Central memory CD8-positive, alpha-beta T cell (primary cell): ENCODE measurements at regions not wholly inside any gene's neighbourhood (a gene's known extent, or its start where the extent isn't known, plus 50 kb on each side); places are given as distances from the start of the nearest gene placed in this dataset.
"Not testable (repeated sequence)": the region's sequence is repeated elsewhere in the genome, so short reads cannot be mapped to it uniquely, and the experiment has no call there.

Experiments
- ATAC-seq: fragments of 150-1000 bp; cut with Tn5 transposase; replicated peaks from 2 replicates; pipeline ENCODE4 v1.10.0; 2022; ENCODE audit warnings: mild to moderate bottlenecking, moderate FRiP score, moderate number of reproducible peaks; ENCODE audit not compliant: poor library complexity, severe bottlenecking; ENCODE audit errors: extremely low read depth
- DNase-seq, 2 donors: peaks; one replicate each; pipeline ENCODE4 v3.0.0; 2021; ENCODE audit warnings: low spot score in 2 of 2
- H3K27ac Mint-ChIP-seq: one replicate; pipeline ENCODE4 v1.8.0; 2022; ENCODE audit warnings: low read depth, mild to moderate bottlenecking, moderate library complexity, mixed read lengths
- H3K27me3 Mint-ChIP-seq: one replicate; pipeline ENCODE4 v1.8.0; 2022; ENCODE audit warnings: mixed read lengths
- H3K36me3 Mint-ChIP-seq: one replicate; pipeline ENCODE4 v1.8.0; 2022; ENCODE audit warnings: mild to moderate bottlenecking, moderate library complexity, mixed read lengths; ENCODE audit not compliant: insufficient read depth
- H3K4me1 Mint-ChIP-seq: one replicate; pipeline ENCODE4 v1.8.0; 2022; ENCODE audit warnings: mixed read lengths
- H3K4me3 Mint-ChIP-seq: one replicate; pipeline ENCODE4 v1.8.0; 2022; ENCODE audit warnings: mild to moderate bottlenecking, moderate library complexity, mixed read lengths
- H3K9me3 Mint-ChIP-seq: one replicate; pipeline ENCODE4 v1.8.0; 2022; ENCODE audit warnings: mixed read lengths

DNA sequence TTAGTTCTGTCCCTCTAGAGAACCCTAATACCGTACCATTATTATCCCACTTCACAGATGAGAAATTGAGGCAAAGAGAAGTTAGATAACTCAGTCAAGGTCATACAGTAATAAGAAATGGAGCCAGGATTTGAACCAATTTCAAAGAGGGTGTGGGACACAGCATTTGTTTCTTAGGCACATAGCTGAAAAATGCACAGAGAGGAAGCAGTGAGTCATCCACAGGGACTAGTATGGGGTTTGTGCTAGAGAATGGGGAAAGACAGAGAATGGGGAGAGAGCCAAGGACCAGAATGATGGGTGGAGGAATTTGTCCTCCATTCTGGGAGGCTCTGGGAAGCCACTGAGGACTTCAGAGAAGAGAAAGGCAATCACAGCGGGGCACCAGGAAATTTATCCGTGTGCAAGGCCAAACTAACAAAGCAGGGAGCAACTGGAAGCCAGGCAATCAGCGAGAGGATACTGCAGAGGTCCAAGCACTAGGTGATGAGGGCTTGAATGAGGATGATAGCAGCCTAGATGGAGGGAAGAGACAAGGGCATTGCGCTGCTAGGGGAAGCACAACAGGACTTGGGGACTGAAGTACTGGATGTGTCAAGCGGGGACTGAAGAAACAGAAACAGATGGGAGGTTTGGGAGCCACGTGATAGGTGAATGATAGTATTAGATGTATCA lies 78.1 kb upstream of the ZFHX3 start:
- Mint-ChIP-seq H3K27ac (no peak overlapping the region), H3K9me3 (peaks cover 16% of the 10 kb centered on the region), H3K4me1 (no peaks in the 10 kb centered on the region), H3K4me3 (no peak overlapping the region), H3K36me3 (no peaks in the 10 kb centered on the region), H3K27me3 (no peaks in the 10 kb centered on the region)
- no peak for ATAC-seq
- DNase-seq: no peak

DNA sequence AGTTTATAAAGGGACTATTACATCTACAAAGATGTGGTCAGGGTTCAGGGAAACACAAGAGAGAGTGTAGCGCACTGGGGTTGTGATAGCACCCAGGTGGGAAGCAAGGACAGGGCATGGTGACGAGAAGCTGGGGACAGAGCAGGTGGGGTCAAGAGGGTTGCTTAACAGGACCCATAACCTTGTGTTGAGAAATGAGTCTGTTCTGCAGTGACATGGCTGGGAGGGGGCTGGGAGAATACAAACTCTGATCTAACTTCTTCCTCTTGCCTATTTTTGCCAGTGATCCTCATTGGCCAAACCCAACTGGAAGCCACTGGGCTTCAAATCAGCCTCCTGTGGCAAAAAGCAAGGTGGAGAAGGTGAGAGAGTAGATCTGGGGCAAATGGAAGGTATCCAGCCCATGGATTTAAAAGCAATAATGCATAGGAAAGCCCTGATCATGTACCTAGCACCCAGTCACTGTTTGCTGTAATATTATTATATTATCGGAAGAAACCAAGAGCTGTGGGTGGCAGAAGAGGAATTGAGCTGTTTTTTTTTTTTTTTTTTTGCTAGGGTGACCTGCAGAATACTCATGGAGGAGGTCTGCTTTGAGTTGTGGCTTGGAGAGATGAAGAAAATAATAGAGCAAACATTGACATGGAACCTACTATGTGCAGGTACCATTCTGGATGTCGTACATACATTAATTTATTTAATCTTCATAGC lies 76.9 kb upstream of the ZFHX3 start:
- Mint-ChIP-seq H3K27ac (no peak overlapping the region), H3K9me3 (peaks cover 21% of the 10 kb centered on the region), H3K36me3 (no peaks in the 10 kb centered on the region), H3K4me3 (no peak overlapping the region), H3K4me1 (no peaks in the 10 kb centered on the region), H3K27me3 (no peaks in the 10 kb centered on the region)
- DNase-seq: no peak
- no peak for ATAC-seq

GRCh38 chr16:73124097-73124652 lies 76.2 kb upstream of the ZFHX3 start:
- Mint-ChIP-seq H3K4me1 (no peaks in the 10 kb centered on the region), H3K4me3 (no peak overlapping the region), H3K9me3 (peaks cover 18% of the 10 kb centered on the region), H3K27me3 (no peaks in the 10 kb centered on the region), H3K27ac (no peak overlapping the region), H3K36me3 (no peaks in the 10 kb centered on the region)
- no peak for ATAC-seq
- DNase-seq: no peak

DNA sequence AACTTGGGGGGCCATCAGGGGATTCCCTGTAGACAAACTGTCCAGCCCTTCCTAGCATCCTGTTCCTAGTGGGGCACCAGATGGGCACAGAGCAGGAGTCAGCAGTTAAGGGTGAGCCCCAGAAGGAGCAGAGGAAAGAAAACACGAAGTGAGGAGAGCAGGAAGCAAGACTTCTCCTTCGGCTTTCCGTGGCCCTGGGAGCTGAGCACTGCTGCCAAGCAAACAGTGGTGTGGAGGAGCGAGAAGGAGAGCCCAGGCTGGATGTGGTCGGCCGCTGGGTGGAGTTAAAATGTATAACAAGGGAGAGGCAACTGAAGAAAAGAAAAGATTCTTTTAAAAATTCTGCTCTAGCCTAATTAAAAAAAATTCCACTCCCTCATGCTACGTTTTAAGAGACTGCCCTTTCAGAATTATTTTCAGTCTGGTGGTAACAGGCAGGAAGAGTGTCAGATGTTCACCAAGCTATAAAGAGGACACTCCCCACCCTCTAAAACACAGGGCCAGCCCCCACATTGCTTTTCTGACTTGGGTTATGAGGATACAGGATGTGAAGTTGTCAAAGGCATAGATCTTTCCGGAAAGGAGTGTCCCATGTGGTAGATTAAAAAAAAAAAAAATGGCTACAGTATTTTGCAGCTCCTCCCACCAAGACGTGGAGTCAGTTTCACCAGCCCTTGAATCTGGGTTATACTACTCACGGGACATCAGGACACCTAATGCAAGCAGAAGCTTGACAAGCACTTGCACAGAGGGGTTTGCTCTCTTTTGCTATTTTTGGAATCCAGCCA lies 74.9 kb upstream of the ZFHX3 start:
- no peak overlapping the region for H3K27ac Mint-ChIP-seq

GRCh38 chr16:73116576-73116975 lies 68.6 kb upstream of the ZFHX3 start:
- no peak for DNase-seq
- peaks cover 11% of the 10 kb centered on the region for H3K9me3 Mint-ChIP-seq
- no peak overlapping the region for H3K4me3 Mint-ChIP-seq
- H3K36me3 Mint-ChIP-seq: no peaks in the 10 kb centered on the region
- ATAC-seq: no peak
- H3K4me1 Mint-ChIP-seq: no peaks in the 10 kb centered on the region
- H3K27ac Mint-ChIP-seq: no peak overlapping the region
- H3K27me3 Mint-ChIP-seq: no peaks in the 10 kb centered on the region

More for the DNA sequence above, 74.9 kb upstream of the ZFHX3 start:
- H3K9me3 Mint-ChIP-seq: peaks cover 22% of the 10 kb centered on the region
- H3K4me1 Mint-ChIP-seq: no peaks in the 10 kb centered on the region
- ATAC-seq (peak; percentile 24), DNase-seq (no peak)
- H3K27me3 Mint-ChIP-seq: no peaks in the 10 kb centered on the region
- no peaks in the 10 kb centered on the region for H3K36me3 Mint-ChIP-seq
- H3K4me3 Mint-ChIP-seq: no peak overlapping the region

- H3K9me3 Mint-ChIP-seq: peaks cover 4% of the 10 kb centered on the region
- H3K36me3 Mint-ChIP-seq: no peaks in the 10 kb centered on the region
- no peak overlapping the region for H3K4me3 Mint-ChIP-seq
- ATAC-seq: no peak
- DNase-seq: no peak
- H3K27me3 Mint-ChIP-seq: no peaks in the 10 kb centered on the region
- no peak overlapping the region for H3K27ac Mint-ChIP-seq
- H3K4me1 Mint-ChIP-seq: no peaks in the 10 kb centered on the region
Observed at GRCh38 chr16:73113336-73113735, 65.4 kb upstream of the ZFHX3 start.

DNA sequence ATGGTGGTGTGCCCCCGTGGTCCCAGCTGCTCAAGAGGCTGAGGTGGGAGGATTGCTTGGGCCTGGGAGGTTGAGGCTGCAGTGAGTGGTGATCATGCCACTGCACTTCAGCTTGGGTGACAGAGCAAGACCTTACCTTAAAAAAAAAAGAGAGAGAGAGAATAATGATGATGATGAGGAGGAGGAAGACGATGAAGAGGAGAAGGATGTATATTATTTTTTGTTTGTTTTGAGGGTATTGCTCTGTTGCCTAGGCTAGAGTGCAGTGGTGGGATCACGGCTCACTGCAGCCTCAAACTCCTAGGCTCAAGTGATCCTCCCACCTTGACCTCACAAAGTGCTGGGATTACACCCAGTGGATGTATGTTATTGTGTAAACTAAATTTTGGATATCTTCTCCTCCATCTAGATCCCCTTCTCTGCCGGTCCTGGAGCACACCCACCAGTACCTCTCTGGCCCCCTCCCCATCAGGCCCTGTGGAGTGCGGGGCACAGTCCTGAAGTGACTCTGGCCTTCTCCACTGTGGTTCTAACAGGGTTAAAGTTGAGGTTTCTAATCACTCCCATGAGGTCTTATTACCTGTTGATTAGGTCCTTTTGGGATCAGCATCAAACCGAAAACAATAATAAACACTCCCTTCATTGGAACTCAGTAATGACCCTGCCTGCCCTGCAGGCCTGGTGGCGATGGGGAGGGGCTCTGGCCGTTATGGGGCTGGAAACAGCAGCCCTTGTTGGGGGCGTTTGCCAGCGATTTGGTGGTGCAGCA lies 60.5 kb upstream of the ZFHX3 start:
- ATAC-seq (no peak), DNase-seq (no peak)
- Mint-ChIP-seq H3K4me3 (no peak overlapping the region), H3K27me3 (no peaks in the 10 kb centered on the region), H3K27ac (no peak overlapping the region), H3K9me3 (peaks cover 6% of the 10 kb centered on the region), H3K36me3 (no peaks in the 10 kb centered on the region), H3K4me1 (no peaks in the 10 kb centered on the region)

GRCh38 chr16:73107371-73107770 lies 59.4 kb upstream of the ZFHX3 start:
- no peaks in the 10 kb centered on the region for H3K27me3 Mint-ChIP-seq
- DNase-seq (no peak), ATAC-seq (no peak)
- peaks cover 9% of the 10 kb centered on the region for H3K9me3 Mint-ChIP-seq
- no peaks in the 10 kb centered on the region for H3K4me1 Mint-ChIP-seq
- no peak overlapping the region for H3K4me3 Mint-ChIP-seq
- H3K36me3 Mint-ChIP-seq: no peaks in the 10 kb centered on the region
- no peak overlapping the region for H3K27ac Mint-ChIP-seq

GRCh38 chr16:73106329-73107034 lies 58.6 kb upstream of the ZFHX3 start:
- no peak for ATAC-seq
- Mint-ChIP-seq H3K27me3 (no peaks in the 10 kb centered on the region), H3K27ac (no peak overlapping the region), H3K9me3 (peaks cover 18% of the 10 kb centered on the region), H3K4me1 (no peaks in the 10 kb centered on the region), H3K4me3 (no peak overlapping the region), H3K36me3 (no peaks in the 10 kb centered on the region)
- no peak for DNase-seq

DNA sequence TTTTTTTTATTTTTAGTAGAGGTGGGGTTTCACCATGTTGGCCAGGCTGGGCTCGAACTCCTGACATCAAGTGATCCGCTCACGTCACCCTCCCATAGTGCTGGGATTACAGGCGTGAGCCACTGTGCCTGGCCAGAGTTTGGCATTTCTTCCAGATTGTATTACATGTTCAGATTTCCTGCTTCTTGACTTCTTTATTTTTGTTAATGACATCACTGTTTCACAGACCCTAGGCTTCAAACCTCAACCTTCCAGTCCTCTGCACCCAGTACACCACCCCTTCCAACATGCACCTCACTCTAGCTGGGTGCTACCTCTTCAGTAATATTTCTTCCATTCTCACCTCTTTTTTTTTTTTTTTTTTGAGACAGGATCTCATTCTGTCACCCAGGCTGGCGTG lies 53.6 kb upstream of the ZFHX3 start:
- no peaks in the 10 kb centered on the region for H3K36me3 Mint-ChIP-seq
- H3K4me3 Mint-ChIP-seq: no peak overlapping the region
- H3K4me1 Mint-ChIP-seq: no peaks in the 10 kb centered on the region
- DNase-seq (no peak), ATAC-seq (no peak)
- H3K27ac Mint-ChIP-seq: no peak overlapping the region
- H3K9me3 Mint-ChIP-seq: peaks cover 14% of the 10 kb centered on the region
- no peaks in the 10 kb centered on the region for H3K27me3 Mint-ChIP-seq

- not testable (repeated sequence) for H3K27me3 Mint-ChIP-seq, H3K27ac Mint-ChIP-seq, DNase-seq, H3K4me3 Mint-ChIP-seq, ATAC-seq, H3K4me1 Mint-ChIP-seq, H3K36me3 Mint-ChIP-seq
- H3K9me3 Mint-ChIP-seq: peaks cover 14% of the 10 kb centered on the region
Observed at GRCh38 chr16:73099601-73100000, 51.7 kb upstream of the ZFHX3 start.
